GM12874 (cell line): ENCODE measurements at regions not wholly inside any gene's neighbourhood (a gene's known extent, or its start where the extent isn't known, plus 50 kb on each side); places are given as distances from the start of the nearest gene placed in this dataset.

ENCODE experiments used
- CTCF ChIP-seq: IDR thresholded peaks from 2 replicates; pipeline ENCODE4 v1.5.1; 2011; ENCODE audit warnings: low read depth, mild to moderate bottlenecking, control low read depth, low read length, moderate library complexity; ENCODE audit not compliant: insufficient read depth

- no peak for TF ChIP-seq CTCF
Observed at GRCh38 chr4:79661196-79661595, 253.2 kb upstream of the GK2 start.

DNA sequence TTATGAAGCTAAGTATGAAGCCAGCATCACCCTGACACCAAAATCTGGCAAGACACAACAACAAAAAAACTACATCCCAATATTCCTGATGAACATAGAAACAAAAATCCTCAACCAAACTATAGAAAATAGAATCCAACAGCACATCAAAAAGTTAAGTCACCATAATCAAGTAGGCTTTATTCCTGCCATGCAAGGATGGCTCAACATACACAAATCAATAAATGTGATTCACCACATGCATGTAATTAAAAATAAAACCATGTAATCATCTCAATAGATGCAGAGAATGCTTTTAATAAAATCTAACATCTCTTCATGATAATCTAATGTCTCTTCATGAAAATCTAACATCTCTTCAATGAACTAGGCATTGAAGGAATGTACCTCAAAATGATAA is 249.4 kb upstream of the GK2 start:
- no peak for TF ChIP-seq CTCF

- TF ChIP-seq CTCF: no peak
Observed at GRCh38 chr4:79653871-79654270, 245.8 kb upstream of the GK2 start.

DNA sequence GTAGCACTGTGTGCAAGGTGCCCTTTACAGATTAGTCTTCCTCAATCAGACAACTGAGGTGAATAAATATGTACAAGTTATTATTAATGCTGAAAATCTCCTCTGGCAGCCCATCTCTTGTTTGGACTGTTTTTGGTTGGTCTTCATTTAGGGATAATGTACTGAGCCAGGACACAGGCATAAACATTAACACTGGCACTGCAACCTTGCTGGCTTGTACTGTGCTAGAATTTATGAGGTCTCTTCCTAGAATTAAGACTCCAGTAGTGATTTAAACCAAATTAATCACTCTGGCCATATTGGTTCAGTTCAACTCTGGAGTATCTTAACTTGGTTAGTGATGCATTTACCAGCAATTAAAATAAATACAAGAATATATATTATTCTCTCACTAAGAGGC is 244.7 kb upstream of the GK2 start:
- no peak for TF ChIP-seq CTCF

GRCh38 chr4:79652232-79652631 is 244.2 kb upstream of the GK2 start:
- TF ChIP-seq CTCF: no peak

GRCh38 chr4:79651456-79651855 is 243.4 kb upstream of the GK2 start:
- no peak for TF ChIP-seq CTCF

DNA sequence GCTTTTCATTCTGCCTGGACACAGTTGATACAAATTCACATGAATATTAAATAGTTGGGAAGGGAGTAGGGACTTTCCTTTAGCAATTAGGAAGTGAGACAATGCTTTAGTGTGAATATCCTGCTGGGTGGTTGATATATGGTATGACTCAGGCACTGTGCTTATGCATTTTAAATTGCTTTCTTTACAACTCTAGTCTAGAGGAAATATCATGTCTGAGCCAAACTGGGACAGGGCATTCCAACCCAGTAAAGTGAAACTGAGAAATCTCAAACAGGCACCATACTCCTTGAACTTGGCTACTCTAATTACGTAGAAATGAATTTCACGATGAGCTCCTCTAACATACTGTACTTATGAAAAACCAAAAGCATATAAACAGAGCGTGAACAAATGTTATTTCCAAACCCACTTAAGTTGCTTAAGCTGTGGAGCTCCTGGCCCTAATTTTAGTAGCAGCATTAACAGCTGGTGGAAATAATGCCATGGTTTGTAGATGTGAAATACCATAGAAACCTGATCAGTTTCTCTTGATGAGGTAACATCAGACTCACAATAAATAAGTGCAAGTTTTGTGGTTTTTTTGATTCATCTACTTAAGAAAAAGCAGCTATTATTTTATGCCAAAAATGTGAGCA is 242.9 kb upstream of the GK2 start:
- no peak for TF ChIP-seq CTCF
